Aorta (tissue), 5 donors: ENCODE measurements at regions not wholly inside any gene's neighbourhood (a gene's known extent, or its start where the extent isn't known, plus 50 kb on each side); places are given as distances from the start of the nearest gene placed in this dataset.

ENCODE experiments used
- ATAC-seq: fragments of 200-7000 bp; cut with Tn5 transposase; one replicate; pipeline ENCODE4 v1.9.1; 2022; ENCODE audit warnings: moderate library complexity; ENCODE audit not compliant: low FRiP score
- DNase-seq, 2 donors: peaks; one replicate each; pipeline ENCODE4 v3.0.0-alpha.2; 2020
- H3K27ac ChIP-seq, 2 donors: one replicate each; pipeline ENCODE4 v1.5.1; 2013; ENCODE audit warnings: low read length in 2 of 2, mild to moderate bottlenecking in 2 of 2, moderate library complexity in 2 of 2, control low read depth in 1 of 2, inconsistent platforms in 1 of 2, low read depth in 1 of 2
- H3K27me3 ChIP-seq, 2 donors: one replicate each; pipeline ENCODE4 v1.6.1; 2013; ENCODE audit warnings: control low read depth in 1 of 2, low read length in 1 of 2, mild to moderate bottlenecking in 1 of 2, moderate library complexity in 1 of 2; ENCODE audit not compliant: insufficient read depth in 2 of 2, control insufficient read depth in 1 of 2
- H3K36me3 ChIP-seq, 2 donors: one replicate each; pipeline ENCODE4 v1.6.1; 2013; ENCODE audit warnings: control low read depth in 1 of 2, low read length in 1 of 2, mild to moderate bottlenecking in 1 of 2; ENCODE audit not compliant: insufficient read depth in 2 of 2, control insufficient read depth in 1 of 2
- H3K4me1 ChIP-seq, 2 donors: one replicate each; pipeline ENCODE4 v1.6.1; 2013; ENCODE audit warnings: low read length in 2 of 2, control low read depth in 1 of 2, mild to moderate bottlenecking in 1 of 2, moderate library complexity in 1 of 2; ENCODE audit not compliant: insufficient read depth in 2 of 2, control insufficient read depth in 1 of 2
- H3K4me3 ChIP-seq, 2 donors: one replicate each; pipeline ENCODE4 v1.5.1; 2013; ENCODE audit warnings: low read length in 2 of 2, control low read depth in 1 of 2, mild to moderate bottlenecking in 1 of 2
- H3K9me3 ChIP-seq: one replicate; pipeline ENCODE4 v1.6.1; 2013; ENCODE audit warnings: mild to moderate bottlenecking, low read length; ENCODE audit not compliant: control insufficient read depth
- WGBS, 2 donors: extraction: QIAGEN DNeasy Blood & Tissue Kit; methylation state at CpG; one replicate each; pipeline ENCODE4 v1.1.7; 2013; 5-methylcytosine and 5-hydroxymethylcytosine counted together
- intact Hi-C, 2 donors: fragments of 100-400 bp; cut with DNase I; formaldehyde crosslinking; loops; one replicate each; pipeline versions ENCODE4 v1.14.2 to v1.15.0; 2022
- donor health status: healthy with polysubstance abuse.
- donor health status: Bipolar disorder and iron deficiency.
- donor health status: DM: no; HTN: no; CAD: no.
- donor health status: DM: no; HTN: no; CAD: no.
- donor health status: DM: yes; HTN: yes; CAD: no.

GRCh38 chr10:31145986-31146385, 114.3 kb upstream of the ZNF438 start:
- intact Hi-C loops = no loop called here
- Histone ChIP-seq H3K9me3 (no peaks in the 10 kb centered on the region), H3K4me3 (no peak overlapping the region), H3K36me3 (no peaks in the 10 kb centered on the region), H3K27ac (no peak overlapping the region), H3K27me3 (no peaks in the 10 kb centered on the region), H3K4me1 (no peaks in the 10 kb centered on the region)
- DNase-seq = no peak
- ATAC-seq = no peak
- 97 to 99% methylated on average over 5 of the region's 5 CpGs for WGBS, 2 donors

- peak; percentile 47 for ATAC-seq
- Histone ChIP-seq H3K36me3 (no peaks in the 10 kb centered on the region), H3K4me3 (no peak overlapping the region), H3K4me1 (no peaks in the 10 kb centered on the region), H3K9me3 (no peaks in the 10 kb centered on the region), H3K27me3 (no peaks in the 10 kb centered on the region), H3K27ac (no peak overlapping the region)
- 40% methylated on average over 21 of the region's 21 CpGs for WGBS, 2 donors
- intact Hi-C loops = no loop called here
- peak in 1 of 2 donors; percentile 65 for DNase-seq
These were observed 115.0 kb upstream of the ZNF438 start for GRCh38 chr10:31146491-31147209.

- DNase-seq (no peak), ATAC-seq (no peak)
- Histone ChIP-seq H3K27ac (no peak overlapping the region), H3K4me1 (no peaks in the 10 kb centered on the region), H3K27me3 (no peaks in the 10 kb centered on the region), H3K4me3 (no peak overlapping the region), H3K36me3 (no peaks in the 10 kb centered on the region), H3K9me3 (no peaks in the 10 kb centered on the region)
- WGBS, 2 donors = 42 to 44% methylated on average over 2 of the region's 2 CpGs
- intact Hi-C loops = no loop called here
These were observed 115.5 kb upstream of the ZNF438 start for GRCh38 chr10:31147210-31147608.

- no peak overlapping the region for H3K27ac ChIP-seq
- DNase-seq = no peak
- no peaks in the 10 kb centered on the region for H3K9me3 ChIP-seq
- no peaks in the 10 kb centered on the region for H3K36me3 ChIP-seq
- intact Hi-C loops = no loop called here
- 85 to 91% methylated on average over 4 of the region's 4 CpGs for WGBS, 2 donors
- H3K4me1 ChIP-seq = no peaks in the 10 kb centered on the region
- no peak overlapping the region for H3K4me3 ChIP-seq
- no peaks in the 10 kb centered on the region for H3K27me3 ChIP-seq
- ATAC-seq = no peak
These were observed 117.3 kb upstream of the ZNF438 start for GRCh38 chr10:31148951-31149350.

GRCh38 chr10:31149835-31150512, 118.3 kb upstream of the ZNF438 start:
- Histone ChIP-seq H3K4me3 (no peak overlapping the region), H3K9me3 (no peaks in the 10 kb centered on the region), H3K4me1 (no peaks in the 10 kb centered on the region), H3K27me3 (no peaks in the 10 kb centered on the region), H3K27ac (no peak overlapping the region), H3K36me3 (no peaks in the 10 kb centered on the region)
- WGBS, 2 donors = 95% methylated on average over 8 of the region's 8 CpGs
- no peak for ATAC-seq
- intact Hi-C loops = no loop called here
- no peak for DNase-seq

GRCh38 chr10:31151301-31151700, 119.6 kb upstream of the ZNF438 start:
- no peak overlapping the region for H3K4me3 ChIP-seq
- no peaks in the 10 kb centered on the region for H3K4me1 ChIP-seq
- H3K36me3 ChIP-seq = no peaks in the 10 kb centered on the region
- 54% methylated on average over 2 of the region's 2 CpGs for WGBS, 2 donors
- DNase-seq (no peak), ATAC-seq (no peak)
- H3K9me3 ChIP-seq = no peaks in the 10 kb centered on the region
- no peak overlapping the region for H3K27ac ChIP-seq
- intact Hi-C loops = no loop called here
- no peaks in the 10 kb centered on the region for H3K27me3 ChIP-seq

GRCh38 chr10:31152421-31153135, 120.9 kb upstream of the ZNF438 start:
- intact Hi-C loops = no loop called here
- ATAC-seq (no peak), DNase-seq (no peak)
- H3K27ac ChIP-seq = peak overlapping the region in 1 of 2 donors; percentile 26
- H3K27me3 ChIP-seq = no peaks in the 10 kb centered on the region
- no peak overlapping the region for H3K4me3 ChIP-seq
- WGBS, 2 donors = 7% methylated on average over 1 of the region's 1 CpG
- H3K9me3 ChIP-seq = no peaks in the 10 kb centered on the region
- no peaks in the 10 kb centered on the region for H3K36me3 ChIP-seq
- peaks cover 0 to 2% of the 10 kb centered on the region in 2 donors for H3K4me1 ChIP-seq

GRCh38 chr10:31153161-31153560, 121.5 kb upstream of the ZNF438 start:
- no peak for ATAC-seq
- WGBS, 2 donors = 59 to 68% methylated on average over 7 of the region's 7 CpGs

More at GRCh38 chr10:31153161-31153560, 121.5 kb upstream of the ZNF438 start:
- intact Hi-C loops = no loop called here
- Histone ChIP-seq H3K36me3 (no peaks in the 10 kb centered on the region), H3K4me3 (no peak overlapping the region), H3K27ac (no peak overlapping the region), H3K9me3 (no peaks in the 10 kb centered on the region), H3K4me1 (peaks cover 0 to 2% of the 10 kb centered on the region in 2 donors), H3K27me3 (no peaks in the 10 kb centered on the region)
- no peak for DNase-seq
